Kidney (tissue), 13 donors: ENCODE measurements at regions not wholly inside any gene's neighbourhood (a gene's known extent, or its start where the extent isn't known, plus 50 kb on each side); places are given as distances from the start of the nearest gene placed in this dataset.

Experiments
- DNase-seq, 5 donors: peaks; one replicate each; pipeline ENCODE4 v3.0.0-alpha.2; 2013 to 2020
- FAIRE-seq: peaks from 2 replicates; lab custom pipeline; 2012; peaks lifted over from hg19 to GRCh38; lab: Jason Lieb, UNC
- H3K27ac ChIP-seq, 2 donors: one replicate each; pipeline ENCODE4 v1.7.0; 2013; ENCODE audit warnings: low read depth in 2 of 2, low read length in 2 of 2, inconsistent platforms in 1 of 2
- H3K27me3 ChIP-seq: one replicate; pipeline ENCODE4 v1.7.1; 2013; ENCODE audit warnings: low read length, inconsistent platforms; ENCODE audit not compliant: control insufficient read depth, insufficient read depth
- H3K36me3 ChIP-seq, 3 donors: one replicate each; pipeline versions ENCODE4 v1.7.0 to v1.7.1; 2013; ENCODE audit warnings: low read length in 3 of 3, control low read depth in 1 of 3, inconsistent platforms in 1 of 3; ENCODE audit not compliant: insufficient read depth in 3 of 3, control insufficient read depth in 2 of 3
- H3K4me1 ChIP-seq, 3 donors: one replicate each; pipeline versions ENCODE4 v1.7.0 to v1.7.1; 2013; ENCODE audit warnings: low read length in 3 of 3, inconsistent platforms in 1 of 3, low read depth in 1 of 3; ENCODE audit not compliant: control insufficient read depth in 2 of 3, insufficient read depth in 2 of 3
- H3K4me3 ChIP-seq, 3 donors: one replicate each; pipeline versions ENCODE4 v1.7.0 to v1.8.1; 2013; ENCODE audit warnings: low read length in 3 of 3, control low read depth in 1 of 3, inconsistent platforms in 1 of 3
- H3K9ac ChIP-seq, 3 donors: one replicate each; pipeline versions ENCODE4 v1.7.0 to v1.7.1; 2013; ENCODE audit warnings: low read length in 3 of 3, control low read depth in 1 of 3, inconsistent platforms in 1 of 3
- H3K9me3 ChIP-seq, 3 donors: one replicate each; pipeline versions ENCODE4 v1.7.0 to v1.7.1; 2013; ENCODE audit warnings: low read length in 3 of 3, control low read depth in 1 of 3, inconsistent platforms in 1 of 3; ENCODE audit not compliant: control insufficient read depth in 2 of 3, insufficient read depth in 1 of 3
- CTCF ChIP-seq: IDR thresholded peaks from 3 replicates; pipeline ENCODE4 v1.5.1; 2012; ENCODE audit warnings: mild to moderate bottlenecking, moderate library complexity, borderline replicate concordance; ENCODE audit not compliant: insufficient read depth; ENCODE audit errors: extremely low read depth
- intact Hi-C: fragments of 100-400 bp; cut with DNase I; formaldehyde crosslinking; loops from one replicate; pipeline ENCODE4 v1.11.1; 2022
- donor health status: control.
- donor health status: control.
- donor health status: control.
- donor health status: control.
- donor health status: control.
- donor health status: DM: yes; HTN: yes; CAD: no.
- donor health status: Normal renal cell carcinoma (clear cell type).

- Histone ChIP-seq H3K9me3 (no peaks in the 10 kb centered on the region), H3K9ac (no peak overlapping the region), H3K36me3 (no peaks in the 10 kb centered on the region), H3K4me3 (no peak overlapping the region), H3K27me3 (no peaks in the 10 kb centered on the region), H3K27ac (no peak overlapping the region), H3K4me1 (peaks cover 0 to 4% (median 0%) of the 10 kb centered on the region in 3 donors)
- intact Hi-C loops: no loop called here
- TF ChIP-seq CTCF: no peak
- DNase-seq (no peak), FAIRE-seq (no peak)
Observed at GRCh38 chr5:117065161-117065560, 490.5 kb upstream of the SEMA6A start.

DNA sequence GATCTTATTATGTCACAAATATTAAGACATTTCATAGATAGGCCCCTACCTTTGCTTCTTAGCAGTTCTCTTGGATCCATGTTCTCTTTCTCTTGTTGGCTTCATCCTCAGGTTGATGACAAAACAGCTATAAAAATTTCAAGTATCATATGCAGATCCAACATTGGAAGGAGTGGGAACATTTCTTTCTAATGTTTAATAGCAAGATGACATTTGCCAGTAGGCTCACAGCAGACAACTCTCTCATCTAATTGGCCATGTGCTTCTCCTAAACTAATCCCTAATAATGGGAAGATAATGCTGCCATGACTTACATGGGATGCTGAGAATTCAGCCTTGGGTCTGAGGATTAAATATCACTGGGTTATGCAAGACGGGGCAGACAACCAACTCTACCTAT is 485.5 kb upstream of the SEMA6A start:
- Histone ChIP-seq H3K36me3 (no peaks in the 10 kb centered on the region), H3K4me3 (no peak overlapping the region), H3K9ac (no peak overlapping the region), H3K27ac (no peak overlapping the region), H3K4me1 (peaks cover 0 to 4% (median 0%) of the 10 kb centered on the region in 3 donors), H3K27me3 (no peaks in the 10 kb centered on the region), H3K9me3 (no peaks in the 10 kb centered on the region)
- intact Hi-C loops: no loop called here
- DNase-seq (no peak), FAIRE-seq (no peak)
- no peak for TF ChIP-seq CTCF

DNA sequence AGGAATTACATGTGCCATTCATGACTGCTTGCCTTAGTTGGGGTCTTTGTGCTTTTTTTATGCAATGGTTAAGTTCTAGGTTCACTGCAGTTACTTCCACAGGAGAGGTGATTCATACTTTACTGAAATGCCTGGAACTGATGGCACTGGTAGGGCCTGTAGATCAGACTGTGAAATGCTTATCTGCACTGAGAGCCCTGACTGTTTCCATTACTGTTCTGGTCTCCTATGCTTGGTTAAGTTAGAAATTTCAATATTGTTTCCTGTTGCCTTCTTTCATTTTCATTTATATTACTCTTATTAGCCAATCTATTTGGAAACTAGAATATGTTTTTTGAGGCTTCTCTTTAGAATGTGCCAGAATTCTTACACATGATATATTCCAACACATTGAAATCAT is 484.1 kb upstream of the SEMA6A start:
- no peak for TF ChIP-seq CTCF
- Histone ChIP-seq H3K9me3 (no peaks in the 10 kb centered on the region), H3K9ac (no peak overlapping the region), H3K4me3 (no peak overlapping the region), H3K27me3 (no peaks in the 10 kb centered on the region), H3K4me1 (peaks cover 0 to 9% (median 0%) of the 10 kb centered on the region in 3 donors), H3K27ac (no peak overlapping the region), H3K36me3 (no peaks in the 10 kb centered on the region)
- FAIRE-seq: no peak
- intact Hi-C loops: no loop called here
- DNase-seq: no peak

- TF ChIP-seq CTCF: no peak
- Histone ChIP-seq H3K9me3 (no peaks in the 10 kb centered on the region), H3K9ac (no peak overlapping the region), H3K27me3 (no peaks in the 10 kb centered on the region), H3K4me3 (peak overlapping the region in 1 of 3 donors; percentile 13), H3K4me1 (peaks cover 0 to 9% (median 0%) of the 10 kb centered on the region in 3 donors), H3K27ac (no peak overlapping the region), H3K36me3 (no peaks in the 10 kb centered on the region)
- DNase-seq (no peak), FAIRE-seq (no peak)
- intact Hi-C loops: no loop called here
Observed at GRCh38 chr5:117055517-117055916, 480.9 kb upstream of the SEMA6A start.
